ENCODE measurements at regions not wholly inside any gene's neighbourhood (a gene's known extent, or its start where the extent isn't known, plus 50 kb on each side); places are given as distances from the start of the nearest gene placed in this dataset.

- TF ChIP-seq CTCF (IDR thresholded peaks at IDR 0.05; ENCODE audit: extremely low read depth in 1 of 2, insufficient read depth in 1 of 2, low read depth in 1 of 2, low read length in 2 of 2) (no peak), JUN (IDR thresholded peaks at IDR 0.05; ENCODE audit: borderline replicate concordance, insufficient read depth, insufficient read length, low read depth) (no peak), EZH2 (IDR thresholded peaks at IDR 0.05; ENCODE audit: borderline replicate concordance, low read depth, low read length, severe bottlenecking) (no peak), POLR2AphosphoS5 (IDR thresholded peaks at IDR 0.05; ENCODE audit: insufficient read depth, low read depth, low read length) (no peak), MYC (IDR thresholded peaks at IDR 0.05; ENCODE audit: low read depth, low read length) (no peak), GATA2 (IDR thresholded peaks at IDR 0.05; ENCODE audit: insufficient read depth, insufficient read length, low read depth, low read length) (no peak), POLR2A (IDR thresholded peaks at IDR 0.05; ENCODE audit: low read depth, low read length) (no peak), FOS (IDR thresholded peaks at IDR 0.05; ENCODE audit: borderline replicate concordance, insufficient read depth, low read length) (no peak)
These were observed 66.2 kb downstream of the UNC5CL start for GRCh38 chr6:40972814-40973213.
